Immature natural killer cell (primary cell): ENCODE measurements at regions not wholly inside any gene's neighbourhood (a gene's known extent, or its start where the extent isn't known, plus 50 kb on each side); places are given as distances from the start of the nearest gene placed in this dataset.

Experiments
- DNase-seq, 3 donors: peaks; one replicate each; pipeline ENCODE4 v3.0.0; 2022; ENCODE audit warnings: mixed read lengths in 1 of 3
- H3K27ac Mint-ChIP-seq, 6 donors: one replicate each; pipeline ENCODE4 v1.8.0; 2020; ENCODE audit warnings: mixed read lengths in 6 of 6, mild to moderate bottlenecking in 5 of 6, inconsistent platforms in 4 of 6, moderate library complexity in 3 of 6
- H3K27me3 Mint-ChIP-seq, 3 donors: one replicate each; pipeline ENCODE4 v1.8.0; 2020 to 2021; ENCODE audit warnings: low read depth in 3 of 3, mild to moderate bottlenecking in 3 of 3, mixed read lengths in 3 of 3, moderate library complexity in 3 of 3, inconsistent platforms in 1 of 3
- H3K36me3 Mint-ChIP-seq, 3 donors: one replicate each; pipeline ENCODE4 v1.8.0; 2020; ENCODE audit warnings: mixed read lengths in 3 of 3, inconsistent platforms in 2 of 3, mild to moderate bottlenecking in 2 of 3
- H3K4me1 Mint-ChIP-seq, 2 donors: one replicate each; pipeline ENCODE4 v1.8.0; 2020; ENCODE audit warnings: inconsistent platforms in 2 of 2, mild to moderate bottlenecking in 2 of 2, mixed read lengths in 2 of 2, moderate library complexity in 1 of 2
- H3K4me3 Mint-ChIP-seq, 5 donors: one replicate each; pipeline ENCODE4 v1.8.0; 2020; ENCODE audit warnings: mild to moderate bottlenecking in 5 of 5, mixed read lengths in 5 of 5, inconsistent platforms in 3 of 5, moderate library complexity in 3 of 5
- H3K9me3 Mint-ChIP-seq, 6 donors: one replicate each; pipeline ENCODE4 v1.8.0; 2020; ENCODE audit warnings: mild to moderate bottlenecking in 6 of 6, mixed read lengths in 6 of 6, inconsistent platforms in 4 of 6, moderate library complexity in 3 of 6

GRCh38 chr17:65389426-65389825, 172.0 kb downstream of the AXIN2 start:
- Mint-ChIP-seq H3K27me3 (peaks cover 2 to 4% (median 3%) of the 10 kb centered on the region in 3 donors), H3K27ac (no peak overlapping the region), H3K4me1 (no peaks in the 10 kb centered on the region), H3K36me3 (no peaks in the 10 kb centered on the region), H3K4me3 (no peak overlapping the region), H3K9me3 (peaks cover 0 to 3% (median 0%) of the 10 kb centered on the region in 6 donors)
- DNase-seq, result no peak

GRCh38 chr17:65388911-65389310, 172.5 kb downstream of the AXIN2 start:
- no peaks in the 10 kb centered on the region for H3K36me3 Mint-ChIP-seq
- H3K27ac Mint-ChIP-seq, result no peak overlapping the region
- no peak for DNase-seq
- H3K4me3 Mint-ChIP-seq, result no peak overlapping the region
- peaks cover 0 to 3% (median 0%) of the 10 kb centered on the region in 6 donors for H3K9me3 Mint-ChIP-seq
- H3K4me1 Mint-ChIP-seq, result no peaks in the 10 kb centered on the region
- peaks cover 2 to 4% (median 2%) of the 10 kb centered on the region in 3 donors for H3K27me3 Mint-ChIP-seq

DNA sequence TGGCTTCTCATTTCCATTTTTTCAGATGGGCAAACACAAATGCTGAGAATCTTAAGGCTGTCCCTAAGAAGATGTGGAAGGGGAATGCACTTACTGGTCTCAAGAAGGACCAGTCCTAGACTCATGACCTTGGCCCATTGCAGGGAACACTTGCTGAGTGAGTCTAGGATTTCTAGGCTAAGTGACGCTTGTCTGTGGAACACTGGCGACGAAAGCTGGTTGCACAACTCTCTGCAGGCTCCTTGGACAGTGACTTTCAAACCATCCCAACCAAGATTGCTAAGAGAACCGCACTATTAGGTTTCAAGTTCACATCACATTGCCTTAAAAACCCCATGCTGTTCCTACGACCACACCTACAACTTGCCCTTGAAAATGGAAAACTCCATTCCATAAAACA, 174.1 kb downstream of the AXIN2 start:
- Mint-ChIP-seq H3K36me3 (no peaks in the 10 kb centered on the region), H3K4me3 (no peak overlapping the region), H3K27ac (no peak overlapping the region), H3K27me3 (peaks cover 2 to 4% (median 2%) of the 10 kb centered on the region in 3 donors), H3K9me3 (peaks cover 0 to 3% (median 0%) of the 10 kb centered on the region in 6 donors), H3K4me1 (no peaks in the 10 kb centered on the region)
- DNase-seq, result no peak

DNA sequence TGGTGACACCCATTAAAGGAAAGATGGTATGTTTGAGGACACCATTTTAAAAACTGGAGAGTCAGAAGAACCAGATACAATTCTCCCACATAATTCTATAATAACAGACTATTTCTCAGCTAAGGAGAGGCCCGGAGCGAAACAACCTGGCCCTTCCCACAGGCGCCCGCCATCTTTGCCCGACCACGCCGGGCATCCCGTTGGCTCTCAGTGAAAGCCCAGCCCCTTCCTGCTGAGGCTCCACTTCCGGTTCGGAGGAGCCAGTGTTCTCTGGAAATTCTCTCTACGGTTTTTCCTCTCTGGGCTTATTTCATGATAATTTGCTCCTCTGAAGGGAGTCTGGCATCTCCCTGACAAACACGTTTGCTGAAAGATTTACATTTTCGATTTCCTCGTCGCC, 175.7 kb downstream of the AXIN2 start:
- no peak for DNase-seq
- Mint-ChIP-seq H3K36me3 (no peaks in the 10 kb centered on the region), H3K4me3 (no peak overlapping the region), H3K9me3 (no peaks in the 10 kb centered on the region), H3K27ac (no peak overlapping the region), H3K4me1 (no peaks in the 10 kb centered on the region), H3K27me3 (peaks cover 0 to 7% (median 4%) of the 10 kb centered on the region in 3 donors)

DNA sequence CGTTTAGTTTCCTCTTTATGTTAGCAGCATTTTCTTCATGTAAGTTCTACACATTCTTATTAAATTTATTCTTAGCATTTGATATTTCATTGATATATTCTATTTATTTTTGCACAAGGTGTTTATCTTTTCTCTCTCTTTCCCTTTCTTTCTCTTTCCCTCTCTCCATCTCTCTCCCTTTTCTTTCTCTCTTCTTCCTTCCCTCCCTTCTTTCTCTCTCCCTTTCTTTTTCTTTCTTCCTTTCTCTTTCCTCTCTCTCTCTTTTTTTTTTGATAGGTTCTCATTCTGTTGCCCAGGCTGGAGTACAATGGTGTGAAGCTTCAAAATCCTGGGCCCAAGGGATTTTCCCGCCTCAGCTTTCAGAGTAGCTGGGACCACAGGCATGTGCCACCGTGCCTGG, 176.4 kb downstream of the AXIN2 start:
- Mint-ChIP-seq H3K4me3 (no peak overlapping the region), H3K27me3 (peaks cover 0 to 7% (median 4%) of the 10 kb centered on the region in 3 donors), H3K36me3 (no peaks in the 10 kb centered on the region), H3K27ac (no peak overlapping the region), H3K4me1 (no peaks in the 10 kb centered on the region), H3K9me3 (no peaks in the 10 kb centered on the region)
- DNase-seq, result no peak

- DNase-seq, result no peak
- H3K9me3 Mint-ChIP-seq, result no peaks in the 10 kb centered on the region
- no peaks in the 10 kb centered on the region for H3K4me1 Mint-ChIP-seq
- H3K27me3 Mint-ChIP-seq, result peaks cover 1 to 15% (median 4%) of the 10 kb centered on the region in 3 donors
- no peak overlapping the region for H3K27ac Mint-ChIP-seq
- no peaks in the 10 kb centered on the region for H3K36me3 Mint-ChIP-seq
- no peak overlapping the region for H3K4me3 Mint-ChIP-seq
Measured at GRCh38 chr17:65381152-65381551, 180.3 kb downstream of the AXIN2 start.

- no peaks in the 10 kb centered on the region for H3K36me3 Mint-ChIP-seq
- no peaks in the 10 kb centered on the region for H3K9me3 Mint-ChIP-seq
- no peak overlapping the region for H3K4me3 Mint-ChIP-seq
- H3K4me1 Mint-ChIP-seq, result peaks cover 21 to 22% of the 10 kb centered on the region in 2 donors
- H3K27me3 Mint-ChIP-seq, result peaks cover 1 to 10% (median 6%) of the 10 kb centered on the region in 3 donors
- DNase-seq, result no peak
- no peak overlapping the region for H3K27ac Mint-ChIP-seq
Measured at GRCh38 chr17:65374966-65375365, 186.5 kb downstream of the AXIN2 start.

- Mint-ChIP-seq H3K27ac (peak overlapping the region in 1 of 6 donors; percentile 35), H3K4me1 (peaks cover 21 to 22% of the 10 kb centered on the region in 2 donors), H3K36me3 (no peaks in the 10 kb centered on the region), H3K4me3 (peak overlapping the region in 4 of 5 donors; percentile 81 to 84 (median 82)), H3K27me3 (peaks cover 0 to 4% (median 4%) of the 10 kb centered on the region in 3 donors), H3K9me3 (no peaks in the 10 kb centered on the region)
- DNase-seq, result no peak
Measured at GRCh38 chr17:65371702-65372101, 189.7 kb downstream of the AXIN2 start.

DNA sequence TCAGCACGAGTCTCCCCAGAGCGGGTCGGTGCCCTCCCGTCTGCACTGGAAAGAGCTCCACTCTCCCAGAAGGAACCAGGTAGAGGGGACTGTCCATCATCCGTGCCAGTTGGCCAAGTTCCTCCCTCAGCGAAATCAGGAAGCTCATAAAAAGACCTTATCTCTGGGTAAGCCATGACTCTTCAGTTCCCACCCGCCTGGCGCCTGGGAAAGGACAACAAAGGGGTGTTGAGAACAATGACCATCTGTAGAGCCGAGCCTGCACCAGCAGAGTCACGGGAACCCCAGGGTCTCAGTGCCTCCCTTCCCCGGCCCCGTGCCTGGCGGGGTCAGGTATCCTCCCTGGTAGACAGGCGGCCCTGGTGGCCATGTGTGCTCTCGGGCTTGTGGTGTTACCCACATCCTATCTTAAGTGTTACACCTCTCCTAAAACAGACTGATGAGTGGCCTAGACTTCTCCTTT, 190.7 kb downstream of the AXIN2 start:
- Mint-ChIP-seq H3K36me3 (no peaks in the 10 kb centered on the region), H3K27me3 (peaks cover 0 to 4% (median 4%) of the 10 kb centered on the region in 3 donors), H3K9me3 (no peaks in the 10 kb centered on the region), H3K27ac (peak overlapping the region in 5 of 6 donors; percentile 35 to 51 (median 42)), H3K4me1 (peaks cover 21 to 22% of the 10 kb centered on the region in 2 donors), H3K4me3 (peak overlapping the region; percentile 42 to 84 (median 82))
- peak; percentile 52 to 59 (median 57) for DNase-seq

DNA sequence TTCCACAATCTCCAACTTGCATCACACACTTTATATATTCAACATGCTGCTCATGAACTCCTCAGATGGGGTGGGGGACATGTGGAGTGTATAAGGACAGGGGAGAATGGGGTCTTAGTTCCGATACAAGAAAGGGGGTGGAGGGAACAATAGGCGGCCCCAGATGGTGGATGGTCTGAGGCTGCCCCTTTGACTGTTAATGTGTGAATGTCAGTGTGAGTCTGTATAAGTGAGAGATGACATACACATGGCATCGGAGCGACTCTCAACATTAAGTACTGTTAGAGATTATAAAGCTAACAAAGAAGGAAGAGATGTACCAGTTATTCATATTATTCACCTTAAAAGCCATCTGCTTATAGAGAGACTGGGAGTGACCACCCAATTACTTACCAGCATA, 193.1 kb downstream of the AXIN2 start:
- no peaks in the 10 kb centered on the region for H3K36me3 Mint-ChIP-seq
- H3K27me3 Mint-ChIP-seq, result peaks cover 0 to 8% (median 2%) of the 10 kb centered on the region in 3 donors
- peaks cover 21 to 22% of the 10 kb centered on the region in 2 donors for H3K4me1 Mint-ChIP-seq
- no peak for DNase-seq
- H3K27ac Mint-ChIP-seq, result no peak overlapping the region
- H3K4me3 Mint-ChIP-seq, result no peak overlapping the region
- H3K9me3 Mint-ChIP-seq, result no peaks in the 10 kb centered on the region

GRCh38 chr17:65366102-65366844, 195.2 kb downstream of the AXIN2 start:
- no peak overlapping the region for H3K27ac Mint-ChIP-seq
- no peaks in the 10 kb centered on the region for H3K36me3 Mint-ChIP-seq
- H3K27me3 Mint-ChIP-seq, result peaks cover 0 to 8% (median 2%) of the 10 kb centered on the region in 3 donors
- H3K4me3 Mint-ChIP-seq, result no peak overlapping the region
- no peaks in the 10 kb centered on the region for H3K9me3 Mint-ChIP-seq
- H3K4me1 Mint-ChIP-seq, result peaks cover 11 to 13% of the 10 kb centered on the region in 2 donors
- DNase-seq, result no peak

GRCh38 chr17:65365169-65365568, 196.3 kb downstream of the AXIN2 start:
- Mint-ChIP-seq H3K27me3 (peaks cover 0 to 4% (median 2%) of the 10 kb centered on the region in 3 donors), H3K27ac (peak overlapping the region in 1 of 6 donors; percentile 41), H3K4me3 (no peak overlapping the region), H3K9me3 (no peaks in the 10 kb centered on the region), H3K36me3 (no peaks in the 10 kb centered on the region), H3K4me1 (peaks cover under 1 to 2% of the 10 kb centered on the region in 2 donors)
- no peak for DNase-seq

DNA sequence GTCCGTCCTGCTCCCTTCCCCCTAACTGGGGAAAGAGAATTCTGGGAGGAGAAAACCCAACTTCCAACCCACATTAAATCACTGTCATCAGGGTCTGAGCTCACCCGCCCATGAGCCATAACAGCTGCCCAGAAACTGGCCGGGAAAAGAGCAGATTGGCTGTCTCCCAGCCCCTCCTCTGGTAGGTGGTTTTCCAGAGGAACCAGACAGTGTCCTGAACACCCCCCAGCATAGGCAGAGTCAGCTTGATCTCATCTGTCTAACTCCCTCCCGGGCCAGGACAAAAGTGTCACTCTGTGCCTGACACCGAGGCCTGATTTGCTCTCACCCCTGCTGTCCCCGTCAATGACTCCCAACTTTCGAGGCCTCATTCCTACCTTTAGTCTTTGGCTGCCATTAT, 197.0 kb downstream of the AXIN2 start:
- Mint-ChIP-seq H3K4me3 (no peak overlapping the region), H3K27me3 (peaks cover 0 to 6% (median 2%) of the 10 kb centered on the region in 3 donors), H3K27ac (no peak overlapping the region), H3K9me3 (no peaks in the 10 kb centered on the region), H3K4me1 (no peaks in the 10 kb centered on the region), H3K36me3 (no peaks in the 10 kb centered on the region)
- no peak for DNase-seq

- H3K27me3 Mint-ChIP-seq, result peaks cover 5 to 10% (median 6%) of the 10 kb centered on the region in 3 donors
- H3K4me3 Mint-ChIP-seq, result no peak overlapping the region
- no peaks in the 10 kb centered on the region for H3K4me1 Mint-ChIP-seq
- no peaks in the 10 kb centered on the region for H3K9me3 Mint-ChIP-seq
- no peak for DNase-seq
- H3K27ac Mint-ChIP-seq, result no peak overlapping the region
- H3K36me3 Mint-ChIP-seq, result no peaks in the 10 kb centered on the region
Measured at GRCh38 chr17:65362826-65363225, 198.6 kb downstream of the AXIN2 start.
